ENCODE measurements at regions not wholly inside any gene's neighbourhood (a gene's known extent, or its start where the extent isn't known, plus 50 kb on each side); places are given as distances from the start of the nearest gene placed in this dataset.
A peak's percentile ranks its signal among the peaks of the same experiment; 100 is the strongest.

DNA sequence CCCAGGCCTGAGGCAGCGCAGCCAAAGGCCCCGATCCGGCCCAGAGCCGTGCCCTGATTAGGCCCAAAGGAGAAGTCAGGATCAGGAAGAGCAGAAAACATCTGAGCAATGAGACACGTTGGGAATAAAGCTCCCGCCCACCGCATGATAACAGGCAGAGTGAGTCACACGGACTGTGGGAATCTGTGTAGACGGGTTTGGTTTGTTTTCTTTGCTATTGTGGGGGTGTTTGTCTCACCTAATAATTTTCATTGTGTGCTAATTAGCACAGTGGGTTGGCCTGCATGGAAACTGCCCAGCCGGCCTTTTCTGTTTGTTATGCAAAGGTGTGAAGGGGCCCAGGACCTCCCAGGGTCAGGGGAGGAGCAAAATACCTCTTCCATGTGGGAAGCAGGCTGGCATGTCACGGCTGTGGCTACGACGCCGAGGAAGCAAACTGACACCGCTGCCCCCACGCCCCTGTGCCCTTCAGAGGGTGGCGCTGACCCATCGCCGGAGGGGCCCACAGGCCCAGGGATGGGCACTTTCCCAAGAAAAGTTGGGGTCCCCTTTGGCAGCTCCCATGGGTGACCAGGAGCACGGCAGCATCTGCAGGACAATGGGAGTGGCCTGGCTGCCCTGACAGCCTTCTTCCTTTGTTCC is 68.4 kb upstream of the CTDP1 start:
- H3K4me3 Mint-ChIP-seq, result no peak overlapping the region
- Histone ChIP-seq H3K27ac (ENCODE audit: low read depth, low read length) (no peak overlapping the region), H3K4me1 (ENCODE audit: control insufficient read depth in 2 of 2, insufficient read depth in 2 of 2, low read length in 2 of 2) (no peaks in the 10 kb centered on the region), H3K27me3 (ENCODE audit: control insufficient read depth in 2 of 2, insufficient read depth in 2 of 2, low read length in 2 of 2) (no peaks in the 10 kb centered on the region), H3K4me3 (ENCODE audit: low read length) (no peak overlapping the region), H3K9me3 (ENCODE audit: control insufficient read depth in 2 of 3, low read length in 3 of 3) (no peaks in the 10 kb centered on the region), H3K36me3 (ENCODE audit: control insufficient read depth in 2 of 3, insufficient read depth in 3 of 3, low read length in 3 of 3) (no peaks in the 10 kb centered on the region)
- ATAC-seq (no peak), DNase-seq (no peak)
- H3K27ac Mint-ChIP-seq, result no peak overlapping the region
- H3K36me3 Mint-ChIP-seq, result no peaks in the 10 kb centered on the region
- H3K4me1 Mint-ChIP-seq, result no peaks in the 10 kb centered on the region
- peaks cover 0 to 20% (median 4%) of the 10 kb centered on the region in 5 donors for H3K27me3 Mint-ChIP-seq
- ChIA-PET CTCF (no interaction called here), POLR2A (no interaction called here)
- no peaks in the 10 kb centered on the region for H3K9me3 Mint-ChIP-seq
- intact Hi-C loops (cut with micrococcal nuclease), result no loop called here

DNA sequence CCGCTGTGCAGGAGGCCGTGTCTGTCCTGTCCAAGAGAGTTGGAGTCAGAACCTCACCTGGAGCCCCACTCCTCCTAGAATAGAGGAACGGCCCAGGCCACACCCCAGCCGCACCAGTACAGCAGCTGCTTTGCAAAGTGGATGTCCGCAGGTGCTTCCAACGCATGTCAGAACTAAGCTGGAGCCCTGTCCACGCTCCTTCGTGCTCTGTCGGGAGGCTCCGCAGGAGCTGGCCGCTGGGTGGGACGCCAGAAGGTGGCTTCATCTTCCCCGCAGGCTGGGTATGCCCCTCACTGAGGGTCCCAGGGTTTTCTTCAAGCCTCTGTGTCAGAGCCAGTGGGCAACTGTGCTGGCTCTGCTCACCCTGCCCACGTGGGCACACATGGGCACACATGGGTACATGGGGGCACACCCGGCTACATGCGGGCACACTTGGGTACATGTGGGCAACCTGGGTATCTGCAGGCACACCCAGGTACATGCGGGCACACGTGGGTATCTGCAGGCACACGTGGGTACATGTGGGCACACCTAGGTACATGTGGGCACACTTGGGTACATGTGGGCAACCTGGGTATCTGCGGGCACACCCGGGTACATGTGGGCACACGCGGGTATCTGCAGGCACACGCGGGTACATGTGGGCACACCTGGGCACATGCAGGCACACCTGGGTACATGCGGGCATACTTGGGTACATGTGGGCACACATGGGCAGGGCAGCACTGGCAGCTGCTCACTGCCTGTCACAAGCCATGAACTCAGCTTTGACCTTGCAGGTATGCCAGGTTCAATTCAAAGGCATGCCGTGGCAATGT is 67.1 kb upstream of the CTDP1 start:
- ChIA-PET POLR2A (no interaction called here), CTCF (no interaction called here)
- no peaks in the 10 kb centered on the region for H3K9me3 Mint-ChIP-seq
- Histone ChIP-seq H3K4me1 (ENCODE audit: control insufficient read depth in 2 of 2, insufficient read depth in 2 of 2, low read length in 2 of 2) (no peaks in the 10 kb centered on the region), H3K27me3 (ENCODE audit: control insufficient read depth in 2 of 2, insufficient read depth in 2 of 2, low read length in 2 of 2) (no peaks in the 10 kb centered on the region), H3K4me3 (ENCODE audit: low read length) (no peak overlapping the region), H3K36me3 (ENCODE audit: control insufficient read depth in 2 of 3, insufficient read depth in 3 of 3, low read length in 3 of 3) (no peaks in the 10 kb centered on the region), H3K9me3 (ENCODE audit: control insufficient read depth in 2 of 3, low read length in 3 of 3) (no peaks in the 10 kb centered on the region), H3K27ac (ENCODE audit: low read depth, low read length) (no peak overlapping the region)
- no peaks in the 10 kb centered on the region for H3K4me1 Mint-ChIP-seq
- H3K27ac Mint-ChIP-seq, result no peak overlapping the region
- H3K27me3 Mint-ChIP-seq, result peaks cover 0 to 20% (median 4%) of the 10 kb centered on the region in 5 donors
- no peak for DNase-seq
- H3K36me3 Mint-ChIP-seq, result no peaks in the 10 kb centered on the region
- peak; percentile 26 for ATAC-seq
- no peak overlapping the region for H3K4me3 Mint-ChIP-seq
- intact Hi-C loops (cut with micrococcal nuclease), result no loop called here

DNA sequence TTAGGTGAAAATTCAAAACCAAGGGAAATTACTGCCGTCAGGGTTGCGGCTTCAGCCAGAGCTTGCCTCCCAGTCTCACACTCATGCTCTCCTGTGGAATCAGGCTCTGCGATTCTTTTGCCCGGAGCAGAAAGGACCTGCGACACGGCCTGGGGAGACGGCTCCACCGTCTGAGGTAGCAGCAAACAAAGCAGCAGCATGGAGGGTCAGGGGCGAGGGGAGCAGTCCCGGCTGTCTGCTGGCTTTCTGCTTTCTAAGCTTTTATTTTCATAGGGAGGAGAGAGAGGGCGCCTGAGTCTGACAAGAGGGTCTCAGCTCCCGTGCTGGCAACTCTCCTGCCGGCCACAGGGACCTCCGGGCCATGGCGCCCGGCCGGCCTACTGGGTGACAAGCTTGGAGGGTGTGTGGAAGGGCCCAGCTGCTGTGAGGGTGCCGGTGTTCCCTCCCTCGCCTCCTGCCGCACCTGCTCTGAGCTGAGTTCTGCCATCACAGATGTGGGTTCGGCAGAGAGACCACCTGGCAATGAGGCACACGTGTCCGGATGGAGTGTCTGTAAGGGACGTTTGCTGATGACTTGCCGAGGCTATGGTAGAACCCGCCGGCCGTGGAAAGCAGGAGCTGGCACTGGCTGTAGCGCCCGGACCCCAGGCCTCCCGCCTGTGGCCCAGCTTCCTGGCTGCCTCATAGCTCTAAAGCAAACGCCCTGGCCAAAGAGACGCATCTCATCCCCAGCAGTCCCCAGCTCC is 66.2 kb upstream of the CTDP1 start:
- H3K9me3 ChIP-seq (ENCODE audit: control insufficient read depth in 2 of 3, low read length in 3 of 3), result no peaks in the 10 kb centered on the region
- no peak overlapping the region for H3K4me3 ChIP-seq (ENCODE audit: low read length)
- intact Hi-C loops (cut with micrococcal nuclease), result no loop called here
- no peaks in the 10 kb centered on the region for H3K4me1 Mint-ChIP-seq
- H3K36me3 ChIP-seq (ENCODE audit: control insufficient read depth in 2 of 3, insufficient read depth in 3 of 3, low read length in 3 of 3), result no peaks in the 10 kb centered on the region
- peaks cover 0 to 16% (median 4%) of the 10 kb centered on the region in 5 donors for H3K27me3 Mint-ChIP-seq
- no peak overlapping the region for H3K27ac Mint-ChIP-seq
- DNase-seq, result no peak
- H3K9me3 Mint-ChIP-seq, result peaks cover 0 to 2% (median 0%) of the 10 kb centered on the region in 11 donors
- no peaks in the 10 kb centered on the region for H3K27me3 ChIP-seq (ENCODE audit: control insufficient read depth in 2 of 2, insufficient read depth in 2 of 2, low read length in 2 of 2)
- CTCF ChIA-PET, result interaction anchor here (0.7 kb wide), 1 partner anchor 235 kb away, joined by 3 read pairs; no protein-coding TSS in a partner anchor
- POLR2A ChIA-PET, result no interaction called here
- no peak for ATAC-seq
- no peak overlapping the region for H3K27ac ChIP-seq (ENCODE audit: low read depth, low read length)
- no peaks in the 10 kb centered on the region for H3K36me3 Mint-ChIP-seq
- no peak overlapping the region for H3K4me3 Mint-ChIP-seq
- H3K4me1 ChIP-seq (ENCODE audit: control insufficient read depth in 2 of 2, insufficient read depth in 2 of 2, low read length in 2 of 2), result no peaks in the 10 kb centered on the region

DNA sequence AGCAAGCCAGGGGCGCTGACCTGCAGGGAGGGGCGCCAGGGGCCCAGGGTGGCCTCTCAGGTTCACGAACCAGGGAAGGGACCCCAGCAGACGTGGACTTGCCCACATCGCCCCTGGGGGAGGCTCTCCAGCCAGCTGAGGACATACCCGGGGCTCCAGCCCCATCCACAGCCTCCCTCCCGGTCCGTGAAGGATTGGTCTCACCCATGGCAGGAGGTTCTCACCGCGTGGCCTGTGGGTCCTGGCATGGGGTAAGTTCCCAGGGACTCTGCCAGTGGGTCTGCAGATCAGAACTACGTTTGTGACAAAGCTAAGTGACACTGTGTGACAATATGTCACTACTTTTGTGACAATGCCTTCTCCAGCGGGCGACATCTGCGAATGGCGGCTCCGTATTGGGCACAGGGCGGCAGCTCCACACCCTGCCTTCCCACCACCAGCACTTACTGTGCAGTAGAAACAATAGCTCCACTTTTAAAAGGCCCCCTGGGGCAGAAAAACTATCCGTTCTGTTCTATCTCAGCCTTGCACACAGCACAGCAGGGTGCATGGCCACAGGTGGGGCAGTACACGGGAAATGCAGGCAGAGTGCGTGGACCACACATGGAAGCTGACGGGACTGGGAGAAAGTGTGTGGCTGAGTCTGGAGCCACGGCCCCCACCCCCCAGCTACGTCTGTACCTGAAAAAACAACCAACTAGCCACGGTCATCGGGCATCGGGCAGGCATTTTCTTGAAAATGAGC is 65.2 kb upstream of the CTDP1 start:
- Mint-ChIP-seq H3K27ac (no peak overlapping the region), H3K4me1 (no peaks in the 10 kb centered on the region), H3K4me3 (no peak overlapping the region), H3K9me3 (peaks cover 0 to 3% (median 0%) of the 10 kb centered on the region in 11 donors), H3K27me3 (peaks cover 0 to 10% (median 4%) of the 10 kb centered on the region in 5 donors), H3K36me3 (no peaks in the 10 kb centered on the region)
- Histone ChIP-seq H3K9me3 (ENCODE audit: control insufficient read depth in 2 of 3, low read length in 3 of 3) (no peaks in the 10 kb centered on the region), H3K27ac (ENCODE audit: low read depth, low read length) (no peak overlapping the region), H3K27me3 (ENCODE audit: control insufficient read depth in 2 of 2, insufficient read depth in 2 of 2, low read length in 2 of 2) (no peaks in the 10 kb centered on the region), H3K4me1 (ENCODE audit: control insufficient read depth in 2 of 2, insufficient read depth in 2 of 2, low read length in 2 of 2) (no peaks in the 10 kb centered on the region), H3K36me3 (ENCODE audit: control insufficient read depth in 2 of 3, insufficient read depth in 3 of 3, low read length in 3 of 3) (no peaks in the 10 kb centered on the region), H3K4me3 (ENCODE audit: low read length) (no peak overlapping the region)
- intact Hi-C loops (cut with micrococcal nuclease), result no loop called here
- CTCF ChIA-PET, result interaction anchor here (0.7 kb wide), 1 partner anchor 236 kb away, joined by 3 read pairs; no protein-coding TSS in a partner anchor
- no peak for ATAC-seq
- POLR2A ChIA-PET, result interaction anchor here (0.6 kb wide), 1 partner anchor 12 kb away, joined by 5 read pairs; no protein-coding TSS in a partner anchor
- DNase-seq, result no peak

DNA sequence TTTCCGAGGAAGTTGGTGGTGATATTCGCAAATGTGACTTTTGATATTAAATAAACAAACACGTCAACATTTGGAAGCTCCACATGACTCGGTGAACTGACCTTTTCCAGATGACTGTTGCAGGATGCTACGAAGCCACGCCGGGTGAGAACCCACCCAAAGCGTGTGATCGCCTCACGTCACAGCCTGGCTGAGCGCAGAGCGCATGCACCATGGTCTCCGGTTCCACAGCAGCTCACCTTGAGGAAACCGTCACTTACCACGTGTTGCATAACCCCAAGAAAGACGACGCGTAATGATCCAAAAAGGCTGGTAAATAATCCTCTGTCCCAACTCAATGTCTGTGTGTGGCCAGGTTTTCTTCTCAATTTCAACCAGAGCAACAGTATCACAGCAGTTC is 64.5 kb upstream of the CTDP1 start:
- ATAC-seq (no peak), DNase-seq (no peak)
- no peaks in the 10 kb centered on the region for H3K36me3 Mint-ChIP-seq
- H3K27ac ChIP-seq (ENCODE audit: low read depth, low read length), result no peak overlapping the region
- H3K4me1 ChIP-seq (ENCODE audit: control insufficient read depth in 2 of 2, insufficient read depth in 2 of 2, low read length in 2 of 2), result no peaks in the 10 kb centered on the region
- H3K27me3 Mint-ChIP-seq, result peaks cover 0 to 10% (median 4%) of the 10 kb centered on the region in 5 donors
- POLR2A ChIA-PET, result no interaction called here
- no peak overlapping the region for H3K4me3 ChIP-seq (ENCODE audit: low read length)
- no peaks in the 10 kb centered on the region for H3K36me3 ChIP-seq (ENCODE audit: control insufficient read depth in 2 of 3, insufficient read depth in 3 of 3, low read length in 3 of 3)
- H3K9me3 ChIP-seq (ENCODE audit: control insufficient read depth in 2 of 3, low read length in 3 of 3), result no peaks in the 10 kb centered on the region
- no peak overlapping the region for H3K4me3 Mint-ChIP-seq
- H3K27me3 ChIP-seq (ENCODE audit: control insufficient read depth in 2 of 2, insufficient read depth in 2 of 2, low read length in 2 of 2), result no peaks in the 10 kb centered on the region
- intact Hi-C loops (cut with micrococcal nuclease), result no loop called here
- H3K9me3 Mint-ChIP-seq, result peaks cover 0 to 3% (median 0%) of the 10 kb centered on the region in 11 donors
- CTCF ChIA-PET, result no interaction called here
- no peaks in the 10 kb centered on the region for H3K4me1 Mint-ChIP-seq
- H3K27ac Mint-ChIP-seq, result no peak overlapping the region

DNA sequence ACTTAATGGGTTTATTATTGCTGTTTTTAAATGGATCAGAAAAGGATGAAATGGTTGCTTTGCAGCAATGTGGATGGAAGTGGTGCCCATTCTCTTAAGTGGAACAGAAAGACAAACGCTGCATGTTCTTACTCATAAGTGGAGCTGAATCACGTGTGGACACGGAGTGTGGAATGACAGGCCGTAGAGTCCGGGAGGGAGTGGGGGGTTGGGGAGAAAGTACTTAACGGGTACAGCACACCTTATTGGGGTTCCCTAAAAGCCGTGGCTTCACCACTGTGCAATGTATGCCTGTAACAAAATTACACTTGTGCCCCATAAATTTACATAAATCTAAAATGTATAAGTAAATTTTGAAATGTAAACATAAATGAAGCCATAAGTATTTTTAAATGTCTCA is 64.0 kb upstream of the CTDP1 start:
- Mint-ChIP-seq H3K27ac (no peak overlapping the region), H3K9me3 (peaks cover 0 to 3% (median 0%) of the 10 kb centered on the region in 11 donors), H3K36me3 (no peaks in the 10 kb centered on the region), H3K4me3 (no peak overlapping the region), H3K4me1 (no peaks in the 10 kb centered on the region), H3K27me3 (peaks cover 0 to 10% (median 4%) of the 10 kb centered on the region in 5 donors)
- Histone ChIP-seq H3K36me3 (ENCODE audit: control insufficient read depth in 2 of 3, insufficient read depth in 3 of 3, low read length in 3 of 3) (no peaks in the 10 kb centered on the region), H3K4me1 (ENCODE audit: control insufficient read depth in 2 of 2, insufficient read depth in 2 of 2, low read length in 2 of 2) (no peaks in the 10 kb centered on the region), H3K27me3 (ENCODE audit: control insufficient read depth in 2 of 2, insufficient read depth in 2 of 2, low read length in 2 of 2) (no peaks in the 10 kb centered on the region), H3K4me3 (ENCODE audit: low read length) (no peak overlapping the region), H3K9me3 (ENCODE audit: control insufficient read depth in 2 of 3, low read length in 3 of 3) (no peaks in the 10 kb centered on the region), H3K27ac (ENCODE audit: low read depth, low read length) (no peak overlapping the region)
- ChIA-PET POLR2A (no interaction called here), CTCF (no interaction called here)
- DNase-seq (no peak), ATAC-seq (no peak)
- intact Hi-C loops (cut with micrococcal nuclease), result no loop called here

Data from naive thymus-derived CD4-positive, alpha-beta T cell (primary cell).